Panc1 (cell line): ENCODE measurements at regions not wholly inside any gene's neighbourhood (a gene's known extent, or its start where the extent isn't known, plus 50 kb on each side); places are given as distances from the start of the nearest gene placed in this dataset.

Experiments
- CTCF ChIP-seq: fragments of 450-650 bp; IDR thresholded peaks from 2 replicates; pipeline ENCODE4 v1.5.1; 2017; ENCODE audit warnings: mild to moderate bottlenecking
- REST ChIP-seq, 2 experiments: IDR thresholded peaks; 2 replicates each; pipeline ENCODE4 v1.6.1; 2011 to 2012; ENCODE audit warnings: low read depth in 2 of 2, control low read depth in 1 of 2, low read length in 1 of 2, mild to moderate bottlenecking in 1 of 2, moderate library complexity in 1 of 2; ENCODE audit not compliant: insufficient read depth in 1 of 2
- SIN3A ChIP-seq: IDR thresholded peaks from 2 replicates; pipeline ENCODE4 v1.6.1; 2012; ENCODE audit warnings: low read depth, mild to moderate bottlenecking, low read length, moderate library complexity, borderline replicate concordance; ENCODE audit not compliant: insufficient read depth

GRCh38 chr5:88377240-88377639 is 108.6 kb upstream of the TMEM161B start:
- TF ChIP-seq REST (IDR thresholded peaks at IDR 0.05; ENCODE audit: insufficient read depth in 1 of 2, low read depth in 2 of 2, low read length in 1 of 2) (no peak), CTCF (no peak), SIN3A (no peak)
